Kidney capillary endothelial cell (primary cell): ENCODE measurements at regions not wholly inside any gene's neighbourhood (a gene's known extent, or its start where the extent isn't known, plus 50 kb on each side); places are given as distances from the start of the nearest gene placed in this dataset.

Experiments used
- DNase-seq: peaks from one replicate; pipeline ENCODE4 v3.0.0-alpha.2; 2018; ENCODE audit warnings: low spot score

GRCh38 chr14:105844047-105844630 is 317.8 kb downstream of the TMEM121 start:
- DNase-seq, result no peak

GRCh38 chr14:105844810-105845724 is 318.7 kb downstream of the TMEM121 start:
- DNase-seq, result no peak

DNA sequence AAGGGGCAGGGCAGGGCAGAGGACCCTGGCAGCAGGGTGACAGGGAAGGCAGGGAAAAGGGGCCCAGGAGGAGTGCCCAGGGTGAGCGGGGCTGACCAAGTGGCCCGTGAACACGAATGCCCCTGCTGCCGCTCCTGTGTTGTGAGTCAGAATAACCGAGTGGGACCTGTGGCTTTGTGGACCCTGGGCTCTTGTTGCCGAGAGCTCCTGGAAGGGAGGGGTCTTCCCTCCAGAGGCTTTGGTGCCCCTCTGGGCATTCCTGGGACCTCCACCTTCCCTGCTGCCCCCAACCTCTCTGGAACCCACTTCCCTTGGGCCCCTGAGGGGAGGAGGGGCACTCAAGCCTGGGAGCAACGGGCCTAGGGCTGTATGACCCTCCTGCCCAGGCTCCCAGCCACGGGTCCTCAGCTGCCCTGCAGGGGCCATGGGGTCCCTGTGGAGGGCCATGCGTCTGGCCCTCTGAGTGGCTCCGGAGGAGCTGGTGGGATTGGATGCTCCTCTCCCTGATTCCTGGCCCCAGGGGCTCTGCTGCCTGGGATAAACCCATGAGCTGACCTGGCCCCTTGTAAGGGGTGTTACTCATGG is 319.4 kb downstream of the TMEM121 start:
- DNase-seq, result no peak

DNA sequence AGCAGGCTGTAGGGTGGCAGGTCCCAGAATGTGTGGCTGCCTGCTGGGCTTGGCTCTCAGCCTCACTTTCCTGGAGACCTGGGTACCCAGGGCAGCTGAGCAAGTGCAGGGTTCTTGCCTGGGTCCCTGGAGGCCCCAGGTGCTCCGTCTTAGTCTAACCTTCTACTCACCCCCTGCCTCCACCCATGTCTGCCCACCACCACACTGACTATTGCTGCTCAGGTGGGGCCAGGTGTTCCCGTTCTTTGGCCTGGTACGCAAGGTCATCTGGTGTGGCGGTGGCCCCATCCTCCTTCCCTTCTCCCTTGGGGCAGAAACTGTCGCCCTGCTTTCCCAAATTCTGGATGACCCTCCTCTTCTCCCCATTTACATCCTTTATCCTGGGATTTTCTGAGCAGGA is 319.9 kb downstream of the TMEM121 start:
- no peak for DNase-seq

- no peak for DNase-seq
These were observed 321.0 kb downstream of the TMEM121 start for GRCh38 chr14:105847400-105847799.

GRCh38 chr14:105848570-105848969 is 322.2 kb downstream of the TMEM121 start:
- no peak for DNase-seq

DNA sequence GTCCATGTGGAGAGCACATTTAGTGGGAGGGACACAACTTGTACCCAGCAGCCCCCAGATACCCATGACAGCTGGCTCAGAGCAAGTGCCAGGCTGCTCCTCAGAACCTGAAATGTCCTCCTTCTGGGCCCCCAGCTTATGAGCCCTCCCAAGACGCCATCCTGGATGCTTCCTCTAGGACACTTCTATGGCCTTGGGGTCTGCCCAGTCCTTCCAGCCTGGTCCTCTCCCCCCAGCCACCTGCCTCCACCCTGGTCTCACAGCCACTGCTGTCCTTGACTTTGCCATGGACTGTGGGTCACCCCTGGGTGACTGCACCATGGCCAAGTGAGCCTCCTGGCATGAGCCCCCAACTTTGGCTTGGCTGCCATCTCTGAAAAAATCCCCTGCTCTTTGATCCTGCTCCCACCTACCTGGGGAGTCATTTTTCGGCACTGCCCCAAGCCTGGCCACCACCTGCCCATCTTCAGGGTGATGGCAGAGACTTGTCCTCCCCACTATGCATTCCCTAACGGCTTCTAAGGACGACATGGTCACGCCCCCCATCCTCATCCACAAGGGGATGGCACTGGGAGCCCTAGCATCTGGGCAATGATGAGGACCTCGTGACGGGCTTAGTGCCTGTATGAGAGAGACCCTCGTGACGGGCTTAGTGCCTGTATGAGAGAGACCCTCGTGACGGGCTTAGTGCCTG is 323.7 kb downstream of the TMEM121 start:
- DNase-seq, result no peak

- DNase-seq, result no peak
These were observed 324.6 kb downstream of the TMEM121 start for GRCh38 chr14:105850853-105851581.

GRCh38 chr14:105851716-105852377 is 325.5 kb downstream of the TMEM121 start:
- DNase-seq, result no peak

DNA sequence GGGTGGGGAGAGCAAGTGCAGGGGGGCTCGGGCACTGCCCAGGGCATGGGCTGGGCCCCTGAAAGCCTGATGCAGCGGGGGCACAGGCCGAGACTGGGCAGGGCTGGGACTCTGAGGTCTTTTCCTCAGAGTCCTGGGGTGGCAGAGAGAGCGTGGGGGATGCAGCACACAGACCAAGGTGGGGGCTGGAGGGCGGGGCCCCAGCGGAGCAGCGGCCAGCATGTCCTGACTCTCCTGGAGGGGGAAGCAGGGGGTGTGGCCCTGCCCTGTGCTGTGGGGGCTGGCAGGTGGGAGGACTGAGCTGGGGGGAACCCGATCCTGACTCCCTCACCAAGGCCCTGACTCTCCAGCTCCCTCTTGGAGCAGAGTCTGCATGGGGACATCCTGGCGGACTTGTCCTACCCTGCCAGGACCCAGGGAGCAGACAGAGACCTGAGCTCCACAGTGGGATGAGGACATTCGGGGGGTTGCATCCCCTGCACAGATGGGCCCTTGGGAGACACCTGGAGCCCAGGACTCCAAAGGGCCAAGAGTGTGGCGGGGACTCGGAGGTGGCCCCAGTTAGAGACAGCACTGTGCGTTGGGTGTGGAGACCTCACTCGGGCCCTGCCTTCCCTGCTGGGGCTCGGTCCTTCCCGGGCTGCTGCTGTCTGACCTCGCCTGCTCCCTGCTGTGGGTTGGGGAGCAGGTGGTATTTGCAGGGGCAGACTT is 326.1 kb downstream of the TMEM121 start:
- DNase-seq, result no peak

DNA sequence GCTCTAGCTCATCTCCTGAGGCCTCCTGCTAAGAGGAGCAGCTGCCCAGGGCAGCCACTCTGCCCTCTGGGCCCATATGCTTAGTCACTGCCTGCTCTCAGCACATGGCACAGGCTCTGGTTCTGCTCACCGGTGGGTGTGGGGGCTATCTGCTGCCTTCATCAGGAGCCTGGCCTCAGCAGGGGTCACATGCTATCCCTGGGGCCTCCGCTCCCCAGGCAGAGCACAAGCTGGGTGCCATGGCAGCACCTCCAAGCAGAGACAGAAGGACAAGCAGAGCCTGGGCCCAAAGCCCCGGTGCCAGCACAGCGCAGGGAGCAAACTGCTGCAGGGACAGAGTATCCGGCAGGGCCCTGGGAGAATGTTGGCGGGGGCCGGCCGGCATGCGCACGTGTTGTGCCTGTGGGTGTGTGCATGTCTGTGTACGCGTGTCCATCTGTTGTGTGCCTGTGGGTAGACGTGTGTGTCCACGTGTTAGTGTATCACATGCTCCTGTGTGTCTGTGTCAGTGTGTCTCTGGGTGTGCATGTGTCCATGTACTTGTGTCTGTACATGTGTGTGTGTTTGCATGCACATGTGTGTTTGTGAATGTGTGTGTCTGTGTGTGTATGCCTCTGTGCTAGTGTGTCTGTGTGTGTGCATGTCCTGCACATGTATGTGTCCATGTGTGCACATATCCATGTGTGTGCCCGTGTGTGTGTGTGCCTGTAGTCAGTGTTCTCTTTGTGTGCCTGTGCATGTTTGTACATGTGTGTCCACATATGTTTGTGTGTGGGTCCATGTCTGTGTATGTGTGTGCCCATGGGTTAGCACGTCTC is 326.9 kb downstream of the TMEM121 start:
- DNase-seq, result no peak

- no peak for DNase-seq
These were observed 327.7 kb downstream of the TMEM121 start for GRCh38 chr14:105853907-105854599.

DNA sequence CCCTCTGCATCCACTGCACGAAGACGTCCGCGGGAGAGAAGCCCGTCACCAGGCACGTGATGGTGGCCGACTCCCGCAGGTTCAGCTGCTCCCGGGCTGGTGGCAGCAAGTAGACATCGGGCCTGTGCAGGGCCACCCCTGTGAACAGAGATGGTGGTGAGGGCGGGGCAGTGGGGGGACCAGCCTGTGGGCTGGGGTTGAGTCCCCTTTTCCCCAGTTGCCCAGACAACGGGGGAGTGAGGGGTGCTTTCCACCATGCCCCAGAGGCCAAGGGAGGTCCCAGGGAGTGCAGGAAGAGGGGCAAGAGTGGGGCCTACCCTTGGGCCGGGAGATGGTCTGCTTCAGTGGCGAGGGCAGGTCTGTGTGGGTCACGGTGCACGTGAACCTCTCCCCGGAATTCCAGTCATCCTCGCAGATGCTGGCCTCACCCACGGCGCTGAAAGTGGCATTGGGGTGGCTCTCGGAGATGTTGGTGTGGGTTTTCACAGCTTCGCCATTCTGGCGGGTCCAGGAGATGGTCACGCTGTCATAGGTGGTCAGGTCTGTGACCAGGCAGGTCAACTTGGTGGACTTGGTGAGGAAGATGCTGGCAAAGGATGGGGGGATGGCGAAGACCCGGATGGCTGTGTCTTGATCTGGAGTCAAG is 328.3 kb downstream of the TMEM121 start:
- no peak for DNase-seq

DNA sequence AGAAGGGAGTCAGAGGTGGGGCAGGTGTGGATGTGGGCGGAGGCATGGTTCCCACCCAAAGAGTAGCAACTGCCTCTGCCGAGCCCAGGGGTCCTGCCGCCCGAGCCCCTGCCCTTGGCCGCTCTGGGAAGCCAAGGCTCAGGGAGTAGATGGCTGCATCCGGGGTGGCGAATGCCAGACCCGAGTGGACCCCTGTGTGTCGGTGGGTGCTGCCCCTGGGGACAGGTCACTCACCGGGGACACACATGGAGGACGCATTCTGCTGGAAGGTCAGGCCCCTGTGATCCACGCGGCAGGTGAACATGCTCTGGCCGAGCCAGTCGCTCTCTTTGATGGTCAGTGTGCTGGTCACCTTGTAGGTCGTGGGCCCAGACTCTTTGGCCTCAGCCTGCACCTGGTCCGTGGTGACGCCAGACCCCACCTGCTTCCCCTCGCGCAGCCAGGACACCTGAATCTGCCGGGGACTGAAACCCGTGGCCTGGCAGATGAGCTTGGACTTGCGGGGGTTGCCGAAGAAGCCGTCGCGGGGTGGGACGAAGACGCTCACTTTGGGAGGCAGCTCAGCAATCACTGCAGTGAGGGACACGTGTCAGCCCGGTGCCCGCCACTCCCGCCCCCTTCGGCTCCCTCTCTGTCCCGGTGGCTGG is 329.0 kb downstream of the TMEM121 start:
- no peak for DNase-seq

DNA sequence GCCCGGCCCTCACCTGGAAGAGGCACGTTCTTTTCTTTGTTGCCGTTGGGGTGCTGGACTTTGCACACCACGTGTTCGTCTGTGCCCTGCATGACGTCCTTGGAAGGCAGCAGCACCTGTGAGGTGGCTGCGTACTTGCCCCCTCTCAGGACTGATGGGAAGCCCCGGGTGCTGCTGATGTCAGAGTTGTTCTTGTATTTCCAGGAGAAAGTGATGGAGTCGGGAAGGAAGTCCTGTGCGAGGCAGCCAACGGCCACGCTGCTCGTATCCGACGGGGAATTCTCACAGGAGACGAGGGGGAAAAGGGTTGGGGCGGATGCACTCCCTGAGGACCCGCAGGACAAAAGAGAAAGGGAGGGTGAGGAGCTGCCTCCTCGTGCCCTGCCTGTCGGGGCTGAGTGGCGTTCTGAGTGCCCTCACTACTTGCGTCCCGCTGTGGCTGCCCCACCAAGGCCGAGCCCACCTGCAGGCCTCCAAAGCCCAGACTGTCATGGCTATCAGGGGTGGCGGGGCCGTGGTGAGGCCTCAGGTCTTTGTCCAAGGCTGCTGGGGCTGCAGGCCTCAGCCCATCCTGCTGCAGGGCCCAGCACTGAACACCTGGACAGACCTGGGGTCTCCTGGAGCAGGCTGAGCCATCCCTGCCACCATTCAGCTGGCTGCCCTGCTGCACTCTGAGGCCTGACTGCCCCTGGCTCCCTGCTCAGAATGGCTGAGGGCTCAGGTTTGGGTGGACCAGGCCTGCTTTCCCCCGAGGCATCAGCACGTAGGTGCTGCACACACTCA is 329.7 kb downstream of the TMEM121 start:
- DNase-seq, result no peak

GRCh38 chr14:105856676-105857219 is 330.4 kb downstream of the TMEM121 start:
- DNase-seq, result no peak

- DNase-seq, result no peak
These were observed 330.9 kb downstream of the TMEM121 start for GRCh38 chr14:105857220-105857825.
